ENCODE measurements at regions not wholly inside any gene's neighbourhood (a gene's known extent, or its start where the extent isn't known, plus 50 kb on each side); places are given as distances from the start of the nearest gene placed in this dataset.

DNA sequence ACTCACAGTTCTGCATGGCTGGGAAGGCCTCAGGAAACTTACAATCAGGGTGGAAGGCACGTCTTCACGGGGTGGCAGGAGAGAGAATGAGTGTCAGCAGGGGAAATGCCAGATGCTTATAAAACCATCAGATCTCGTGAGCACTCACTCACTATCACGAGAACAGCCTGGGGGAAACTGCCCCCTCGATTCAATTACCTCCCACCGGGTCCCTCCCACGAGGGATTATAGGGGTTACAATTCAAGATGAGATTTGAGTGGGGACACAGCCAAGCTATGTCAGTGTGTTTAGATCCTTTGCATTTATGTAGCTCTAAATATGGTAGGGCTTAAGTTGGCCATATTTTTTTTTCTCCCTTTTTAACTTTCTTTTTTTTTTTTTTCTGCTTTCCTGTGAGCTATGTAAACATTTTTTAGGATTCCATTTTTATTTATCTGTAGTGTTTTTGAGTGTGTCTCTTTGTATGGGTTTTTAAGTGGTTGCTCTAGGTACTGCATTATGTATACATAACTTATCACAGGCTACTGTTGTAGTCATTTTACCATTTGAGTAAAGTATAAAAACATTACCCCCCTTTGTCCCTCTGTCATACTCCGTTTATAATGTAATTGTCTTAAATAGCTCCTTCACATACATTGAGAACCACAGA is 79.0 kb downstream of the ADRA2C start:
- CTCF ChIA-PET, result no interaction called here
- Histone ChIP-seq H3K27ac (ENCODE audit: insufficient read depth in 1 of 2, low read depth in 1 of 2, low read length in 2 of 2, poor library complexity in 1 of 2, severe bottlenecking in 2 of 2) (no peak overlapping the region), H3K36me3 (ENCODE audit: control insufficient read depth in 4 of 4, insufficient read depth in 4 of 4, low read length in 3 of 4) (no peaks in the 10 kb centered on the region), H3K4me1 (ENCODE audit: control extremely low read depth in 1 of 4, control insufficient read depth in 4 of 4, insufficient read depth in 4 of 4, low read length in 3 of 4) (no peaks in the 10 kb centered on the region), H3K9me3 (ENCODE audit: control extremely low read depth in 1 of 5, control insufficient read depth in 4 of 5, insufficient read depth in 2 of 5, low read depth in 1 of 5, low read length in 4 of 5) (peaks cover 0 to 14% (median 0%) of the 10 kb centered on the region in 5 experiments), H3K27me3 (replicated peaks in 2 of 5; ENCODE audit: control insufficient read depth in 4 of 5, insufficient read depth in 5 of 5, low read length in 4 of 5) (peaks cover 0 to 47% (median 3%) of the 10 kb centered on the region in 5 experiments), H3K4me3 (ENCODE audit: control insufficient read depth in 1 of 7, extremely low read depth in 1 of 7, insufficient read depth in 4 of 7, low read depth in 2 of 7, low read length in 6 of 7) (no peak overlapping the region)
- 53% methylated on average over 6 of the region's 8 CpGs for WGBS (ENCODE audit: insufficient coverage)
- POLR2A ChIA-PET, result no interaction called here
- no peak for DNase-seq

DNA sequence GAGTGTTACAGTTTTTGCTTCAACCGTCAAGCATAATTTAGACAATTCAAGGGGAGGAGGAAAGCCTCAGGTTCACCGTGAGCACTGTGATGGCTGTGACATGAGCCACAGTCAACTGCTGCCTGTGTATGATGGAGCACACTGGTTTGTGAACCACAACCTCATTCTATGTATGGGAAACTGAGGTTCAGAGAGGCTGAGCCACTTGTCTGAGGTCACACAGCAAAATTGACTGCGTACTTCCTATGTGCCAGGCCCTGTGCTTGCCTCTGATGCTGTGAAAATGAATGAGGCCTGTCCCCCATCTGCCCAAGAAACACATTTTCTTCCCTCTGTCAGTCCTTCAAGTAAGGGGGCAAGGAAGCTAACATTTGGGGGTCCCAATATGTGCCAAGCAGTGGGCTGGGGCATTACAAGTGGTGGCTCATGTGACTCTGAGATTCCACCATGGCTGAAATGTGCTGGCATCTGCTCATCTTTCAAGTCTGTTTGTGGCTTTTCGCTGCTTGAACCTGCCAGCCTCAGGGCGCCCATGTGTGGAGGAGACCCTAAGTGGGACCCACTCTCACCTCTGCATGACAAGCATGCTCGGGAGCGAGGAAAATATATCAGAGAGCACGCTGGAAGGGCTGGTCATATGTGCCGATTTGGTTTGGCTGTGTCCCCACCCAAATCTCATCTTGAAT is 79.7 kb downstream of the ADRA2C start:
- Histone ChIP-seq H3K36me3 (ENCODE audit: control insufficient read depth in 4 of 4, insufficient read depth in 4 of 4, low read length in 3 of 4) (no peaks in the 10 kb centered on the region), H3K27ac (ENCODE audit: insufficient read depth in 1 of 2, low read depth in 1 of 2, low read length in 2 of 2, poor library complexity in 1 of 2, severe bottlenecking in 2 of 2) (no peak overlapping the region), H3K4me3 (ENCODE audit: control insufficient read depth in 1 of 7, extremely low read depth in 1 of 7, insufficient read depth in 4 of 7, low read depth in 2 of 7, low read length in 6 of 7) (no peak overlapping the region), H3K4me1 (ENCODE audit: control extremely low read depth in 1 of 4, control insufficient read depth in 4 of 4, insufficient read depth in 4 of 4, low read length in 3 of 4) (no peaks in the 10 kb centered on the region), H3K9me3 (ENCODE audit: control extremely low read depth in 1 of 5, control insufficient read depth in 4 of 5, insufficient read depth in 2 of 5, low read depth in 1 of 5, low read length in 4 of 5) (peaks cover 0 to 20% (median 0%) of the 10 kb centered on the region in 5 experiments), H3K27me3 (replicated peaks in 2 of 5; ENCODE audit: control insufficient read depth in 4 of 5, insufficient read depth in 5 of 5, low read length in 4 of 5) (peaks cover 0 to 52% (median 3%) of the 10 kb centered on the region in 5 experiments)
- POLR2A ChIA-PET, result no interaction called here
- whole genome bisulfite sequencing (ENCODE audit: insufficient coverage), result 93% methylated on average over 9 of the region's 9 CpGs
- DNase-seq, result no peak
- CTCF ChIA-PET, result interaction anchor here (0.6 to 1.0 kb wide), 2 partner anchors 9 to 1634 kb away, joined by 3 to 4 read pairs; no protein-coding TSS in a partner anchor

DNA sequence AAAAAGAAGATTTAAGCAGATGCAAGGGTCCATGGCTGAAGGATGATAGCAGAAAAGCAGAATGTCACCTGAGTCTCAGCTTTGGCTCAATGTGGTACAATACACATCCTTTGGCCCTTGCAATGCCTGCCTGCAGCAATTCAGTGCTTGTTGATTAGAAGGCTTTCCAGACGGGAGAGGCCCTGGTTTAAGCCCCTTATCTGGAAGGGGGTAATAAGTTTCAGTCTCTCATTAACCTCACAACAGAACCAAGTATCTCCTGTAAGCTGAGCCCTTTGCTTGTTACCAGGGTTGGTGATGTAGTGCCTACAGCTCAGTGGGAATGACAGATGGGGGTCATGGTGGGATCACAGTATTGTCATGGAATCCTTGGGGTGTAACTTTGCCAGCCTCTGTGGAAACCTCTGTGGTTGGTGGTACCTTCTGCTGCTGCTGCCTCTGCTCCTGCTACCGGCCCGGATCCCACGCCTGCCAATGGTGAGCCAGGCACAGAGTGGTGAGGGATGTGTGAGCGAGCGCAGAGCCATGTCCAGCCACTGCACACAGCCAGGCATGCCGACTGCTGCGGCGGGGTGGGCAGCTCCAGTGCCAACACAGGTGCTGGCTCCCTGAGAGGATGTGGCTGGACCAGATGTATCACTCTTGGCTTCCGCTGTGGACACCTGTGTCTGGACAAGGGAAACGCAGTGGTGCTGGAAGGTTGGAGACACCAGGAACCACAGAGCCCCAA is 81.2 kb downstream of the ADRA2C start:
- no peak for DNase-seq
- Histone ChIP-seq H3K4me3 (ENCODE audit: control insufficient read depth in 1 of 7, extremely low read depth in 1 of 7, insufficient read depth in 4 of 7, low read depth in 2 of 7, low read length in 6 of 7) (no peak overlapping the region), H3K27me3 (replicated peaks in 2 of 5; ENCODE audit: control insufficient read depth in 4 of 5, insufficient read depth in 5 of 5, low read length in 4 of 5) (peaks cover 0 to 54% (median 3%) of the 10 kb centered on the region in 5 experiments), H3K27ac (ENCODE audit: insufficient read depth in 1 of 2, low read depth in 1 of 2, low read length in 2 of 2, poor library complexity in 1 of 2, severe bottlenecking in 2 of 2) (no peak overlapping the region), H3K36me3 (ENCODE audit: control insufficient read depth in 4 of 4, insufficient read depth in 4 of 4, low read length in 3 of 4) (no peaks in the 10 kb centered on the region), H3K9me3 (ENCODE audit: control extremely low read depth in 1 of 5, control insufficient read depth in 4 of 5, insufficient read depth in 2 of 5, low read depth in 1 of 5, low read length in 4 of 5) (peaks cover 0 to 20% (median 0%) of the 10 kb centered on the region in 5 experiments), H3K4me1 (ENCODE audit: control extremely low read depth in 1 of 4, control insufficient read depth in 4 of 4, insufficient read depth in 4 of 4, low read length in 3 of 4) (no peaks in the 10 kb centered on the region)
- ChIA-PET CTCF (interaction anchor here (1.0 kb wide), 1 partner anchor 11 kb away, joined by 3 read pairs; no protein-coding TSS in a partner anchor), POLR2A (no interaction called here)
- 87% methylated on average over 8 of the region's 11 CpGs for WGBS (ENCODE audit: insufficient coverage)

DNA sequence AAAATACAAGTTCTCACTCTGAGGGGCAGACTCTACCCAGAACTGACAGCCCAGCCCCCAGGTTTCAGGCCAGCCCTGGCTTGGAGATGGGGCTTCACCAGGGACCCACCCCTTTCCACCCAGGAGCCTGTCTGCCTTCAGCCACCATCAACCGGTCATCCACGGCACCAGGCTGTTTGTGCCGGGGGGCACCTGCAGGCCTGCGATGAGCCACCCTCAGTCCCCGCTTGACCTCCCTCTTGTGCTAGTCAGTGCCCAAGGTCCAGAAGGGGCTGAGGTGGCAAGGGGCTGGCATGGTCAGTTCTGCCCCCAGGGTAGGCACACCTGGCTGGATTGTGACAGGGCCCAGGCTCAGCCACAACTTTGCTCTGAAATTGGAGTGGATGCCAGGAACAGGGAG is 82.1 kb downstream of the ADRA2C start:
- ChIA-PET POLR2A (no interaction called here), CTCF (no interaction called here)
- Histone ChIP-seq H3K27me3 (replicated peaks in 2 of 5; ENCODE audit: control insufficient read depth in 4 of 5, insufficient read depth in 5 of 5, low read length in 4 of 5) (peaks cover 1 to 47% (median 4%) of the 10 kb centered on the region in 5 experiments), H3K36me3 (ENCODE audit: control insufficient read depth in 4 of 4, insufficient read depth in 4 of 4, low read length in 3 of 4) (no peaks in the 10 kb centered on the region), H3K4me1 (ENCODE audit: control extremely low read depth in 1 of 4, control insufficient read depth in 4 of 4, insufficient read depth in 4 of 4, low read length in 3 of 4) (no peaks in the 10 kb centered on the region), H3K4me3 (ENCODE audit: control insufficient read depth in 1 of 7, extremely low read depth in 1 of 7, insufficient read depth in 4 of 7, low read depth in 2 of 7, low read length in 6 of 7) (no peak overlapping the region), H3K9me3 (ENCODE audit: control extremely low read depth in 1 of 5, control insufficient read depth in 4 of 5, insufficient read depth in 2 of 5, low read depth in 1 of 5, low read length in 4 of 5) (peaks cover 0 to 20% (median 0%) of the 10 kb centered on the region in 5 experiments), H3K27ac (ENCODE audit: insufficient read depth in 1 of 2, low read depth in 1 of 2, low read length in 2 of 2, poor library complexity in 1 of 2, severe bottlenecking in 2 of 2) (no peak overlapping the region)
- WGBS (ENCODE audit: insufficient coverage), result 98% methylated on average over 4 of the region's 5 CpGs
- DNase-seq, result no peak

DNA sequence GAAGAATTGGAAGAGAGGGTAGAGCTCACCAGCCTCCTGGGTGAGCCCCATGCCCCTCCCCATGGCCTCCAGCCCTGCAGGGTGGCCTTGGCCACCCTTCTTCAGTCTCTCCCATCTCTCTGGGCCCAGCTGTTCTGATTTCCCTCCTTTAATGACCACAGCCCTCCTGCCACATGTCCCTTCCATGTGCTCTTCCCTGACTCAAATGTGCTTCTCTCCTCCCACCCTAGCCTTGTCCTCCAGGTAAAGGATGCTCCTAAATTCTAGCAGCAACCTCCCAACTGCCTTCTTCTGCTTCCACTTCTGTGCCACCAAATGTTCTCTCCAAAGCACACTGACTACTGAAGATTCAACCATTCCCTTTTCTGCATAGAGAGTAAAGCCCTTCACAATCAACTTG is 83.0 kb downstream of the ADRA2C start:
- CTCF ChIA-PET, result no interaction called here
- no peak overlapping the region for H3K27ac ChIP-seq (ENCODE audit: insufficient read depth in 1 of 2, low read depth in 1 of 2, low read length in 2 of 2, poor library complexity in 1 of 2, severe bottlenecking in 2 of 2)
- POLR2A ChIA-PET, result no interaction called here
- DNase-seq, result no peak
- H3K4me1 ChIP-seq (ENCODE audit: control extremely low read depth in 1 of 4, control insufficient read depth in 4 of 4, insufficient read depth in 4 of 4, low read length in 3 of 4), result no peaks in the 10 kb centered on the region
- no peaks in the 10 kb centered on the region for H3K36me3 ChIP-seq (ENCODE audit: control insufficient read depth in 4 of 4, insufficient read depth in 4 of 4, low read length in 3 of 4)
- H3K27me3 ChIP-seq (replicated peaks in 2 of 5; ENCODE audit: control insufficient read depth in 4 of 5, insufficient read depth in 5 of 5, low read length in 4 of 5), result peaks cover 0 to 48% (median 4%) of the 10 kb centered on the region in 5 experiments
- no peak overlapping the region for H3K4me3 ChIP-seq (ENCODE audit: control insufficient read depth in 1 of 7, extremely low read depth in 1 of 7, insufficient read depth in 4 of 7, low read depth in 2 of 7, low read length in 6 of 7)
- H3K9me3 ChIP-seq (ENCODE audit: control extremely low read depth in 1 of 5, control insufficient read depth in 4 of 5, insufficient read depth in 2 of 5, low read depth in 1 of 5, low read length in 4 of 5), result peaks cover 0 to 20% (median 0%) of the 10 kb centered on the region in 5 experiments

DNA sequence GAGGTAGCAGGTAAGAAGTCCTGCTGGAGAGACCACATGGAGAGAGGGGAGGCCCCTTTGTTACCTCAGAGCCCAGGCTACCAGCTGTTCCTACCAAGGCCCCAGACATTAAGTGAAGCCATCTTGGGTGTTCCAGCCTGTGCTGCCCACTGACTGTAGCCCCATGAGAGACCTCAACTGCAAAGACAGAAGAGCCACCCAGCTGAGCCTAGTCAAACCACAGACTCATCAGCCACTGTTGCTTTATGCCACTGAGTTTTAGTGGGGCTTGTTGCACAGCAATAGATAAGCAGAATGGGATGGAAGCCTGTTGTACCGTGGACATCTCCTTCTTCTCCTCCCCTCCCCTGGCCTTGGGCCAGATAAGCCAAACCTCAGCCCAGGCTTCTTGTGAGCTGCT is 83.9 kb downstream of the ADRA2C start:
- peaks cover 0 to 55% (median 7%) of the 10 kb centered on the region in 5 experiments for H3K27me3 ChIP-seq (replicated peaks in 2 of 5; ENCODE audit: control insufficient read depth in 4 of 5, insufficient read depth in 5 of 5, low read length in 4 of 5)
- POLR2A ChIA-PET, result no interaction called here

DNA sequence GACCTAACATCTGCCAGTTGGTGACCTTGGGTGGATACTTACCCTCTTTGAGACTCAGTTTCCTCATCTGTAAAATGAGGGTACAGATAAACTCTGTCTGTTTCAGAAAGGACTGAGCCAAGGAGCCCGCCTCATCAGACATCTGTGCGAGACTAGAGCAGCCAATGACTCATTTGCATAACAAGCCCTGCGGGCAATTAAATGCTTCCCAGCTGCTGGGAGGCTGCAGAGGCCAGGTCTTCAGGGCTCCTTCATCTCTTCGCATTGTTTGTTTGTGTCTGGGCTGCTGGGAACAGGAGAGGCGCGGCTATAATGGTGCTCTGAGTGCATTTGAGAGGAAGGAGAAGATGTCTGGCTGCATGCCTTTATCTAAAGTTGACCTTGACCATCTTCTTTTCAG is 85.0 kb downstream of the ADRA2C start:
- 59% methylated on average over 3 of the region's 6 CpGs for WGBS (ENCODE audit: insufficient coverage)
- POLR2A ChIA-PET, result no interaction called here
- DNase-seq, result no peak
- Histone ChIP-seq H3K27me3 (replicated peaks in 2 of 5; ENCODE audit: control insufficient read depth in 4 of 5, insufficient read depth in 5 of 5, low read length in 4 of 5) (peaks cover 0 to 57% (median 7%) of the 10 kb centered on the region in 5 experiments), H3K36me3 (ENCODE audit: control insufficient read depth in 4 of 4, insufficient read depth in 4 of 4, low read length in 3 of 4) (no peaks in the 10 kb centered on the region), H3K27ac (ENCODE audit: insufficient read depth in 1 of 2, low read depth in 1 of 2, low read length in 2 of 2, poor library complexity in 1 of 2, severe bottlenecking in 2 of 2) (no peak overlapping the region), H3K4me1 (ENCODE audit: control extremely low read depth in 1 of 4, control insufficient read depth in 4 of 4, insufficient read depth in 4 of 4, low read length in 3 of 4) (no peaks in the 10 kb centered on the region), H3K4me3 (ENCODE audit: control insufficient read depth in 1 of 7, extremely low read depth in 1 of 7, insufficient read depth in 4 of 7, low read depth in 2 of 7, low read length in 6 of 7) (no peak overlapping the region), H3K9me3 (ENCODE audit: control extremely low read depth in 1 of 5, control insufficient read depth in 4 of 5, insufficient read depth in 2 of 5, low read depth in 1 of 5, low read length in 4 of 5) (peaks cover 0 to 20% (median 0%) of the 10 kb centered on the region in 5 experiments)
- CTCF ChIA-PET, result interaction anchor here (0.8 kb wide), 1 partner anchor 9 kb away, joined by 3 read pairs; no protein-coding TSS in a partner anchor

More for the DNA sequence above, 83.9 kb downstream of the ADRA2C start:
- Histone ChIP-seq H3K9me3 (ENCODE audit: control extremely low read depth in 1 of 5, control insufficient read depth in 4 of 5, insufficient read depth in 2 of 5, low read depth in 1 of 5, low read length in 4 of 5) (peaks cover 0 to 20% (median 0%) of the 10 kb centered on the region in 5 experiments), H3K4me3 (ENCODE audit: control insufficient read depth in 1 of 7, extremely low read depth in 1 of 7, insufficient read depth in 4 of 7, low read depth in 2 of 7, low read length in 6 of 7) (no peak overlapping the region), H3K36me3 (ENCODE audit: control insufficient read depth in 4 of 4, insufficient read depth in 4 of 4, low read length in 3 of 4) (no peaks in the 10 kb centered on the region), H3K27ac (ENCODE audit: insufficient read depth in 1 of 2, low read depth in 1 of 2, low read length in 2 of 2, poor library complexity in 1 of 2, severe bottlenecking in 2 of 2) (no peak overlapping the region), H3K4me1 (ENCODE audit: control extremely low read depth in 1 of 4, control insufficient read depth in 4 of 4, insufficient read depth in 4 of 4, low read length in 3 of 4) (no peaks in the 10 kb centered on the region)
- CTCF ChIA-PET, result no interaction called here
- no peak for DNase-seq
- 100% methylated on average over 1 of the region's 1 CpG for WGBS (ENCODE audit: insufficient coverage)
